PC-9 (cell line): ENCODE measurements at regions not wholly inside any gene's neighbourhood (a gene's known extent, or its start where the extent isn't known, plus 50 kb on each side); places are given as distances from the start of the nearest gene placed in this dataset.

ENCODE experiments used
- BruUV-seq: library from RNA; stranded (reverse); fragments of 400-500 nt; replicated peaks from 2 replicates; lab custom pipeline; 2021; lab: Mats Ljungman, UMichigan
- CTCF ChIA-PET: fragments of 300-600 bp; sonication (Branson Sonifier 250); formaldehyde crosslinking; loops from one replicate; lab custom pipeline; 2022; ENCODE audit warnings: antibody characterized with exemption; lab: Charles Lee
- POLR2A ChIA-PET: fragments of 300-600 bp; sonication (Branson Sonifier 250); formaldehyde crosslinking; loops from one replicate; lab custom pipeline; 2022; ENCODE audit warnings: antibody characterized with exemption; ENCODE audit not compliant: unreplicated experiment; lab: Charles Lee
- DNase-seq, 2 experiments: peaks; one replicate each; pipeline versions ENCODE4 v3.0.0 to v3.0.0-alpha.2; 2015 to 2022; ENCODE audit warnings: mixed read lengths in 1 of 2
- H2AFZ ChIP-seq: fragments of 200-600 bp; sonication (generic); 2 replicates; pipeline ENCODE4 v1.8.1; 2017; ENCODE audit warnings: antibody characterized with exemption
- H3F3A ChIP-seq: fragments of 200-600 bp; sonication (generic); 2 replicates; pipeline ENCODE4 v1.8.1; 2017; ENCODE audit warnings: antibody characterized with exemption, mild to moderate bottlenecking, low read depth; ENCODE audit not compliant: insufficient read depth
- H3K27ac ChIP-seq: fragments of 200-600 bp; sonication (generic); 2 replicates; pipeline ENCODE4 v1.6.1; 2016; ENCODE audit warnings: mixed run types
- H3K27me3 ChIP-seq: fragments of 200-600 bp; sonication (generic); 2 replicates; pipeline ENCODE4 v1.6.1; 2016; ENCODE audit warnings: low read depth, mixed run types; ENCODE audit not compliant: insufficient read depth
- H3K36me3 ChIP-seq: fragments of 200-600 bp; sonication (generic); 2 replicates; pipeline ENCODE4 v1.6.1; 2016; ENCODE audit warnings: low read depth, mixed run types
- H3K4me1 ChIP-seq: fragments of 200-600 bp; sonication (generic); replicated peaks from 2 replicates; pipeline ENCODE4 v1.6.1; 2016; ENCODE audit warnings: mixed run types; ENCODE audit not compliant: insufficient read depth
- H3K4me2 ChIP-seq: fragments of 200-600 bp; sonication (generic); 2 replicates; pipeline ENCODE4 v1.6.1; 2017; ENCODE audit warnings: mixed run types
- H3K4me3 ChIP-seq: fragments of 200-600 bp; sonication (generic); 2 replicates; pipeline ENCODE4 v1.6.1; 2016; ENCODE audit warnings: mixed run types
- H3K79me2 ChIP-seq: fragments of 200-600 bp; sonication (generic); 2 replicates; pipeline ENCODE4 v1.6.1; 2017; ENCODE audit warnings: low read depth, mixed run types
- H3K9me2 ChIP-seq: fragments of 200-600 bp; sonication (generic); 2 replicates; pipeline ENCODE4 v1.8.1; 2017; ENCODE audit warnings: mild to moderate bottlenecking; ENCODE audit not compliant: insufficient read depth
- H3K9me3 ChIP-seq: fragments of 200-600 bp; sonication (generic); 2 replicates; pipeline ENCODE4 v1.8.1; 2016; ENCODE audit warnings: low read depth; ENCODE audit not compliant: insufficient read depth
- H4K20me1 ChIP-seq: fragments of 200-600 bp; sonication (generic); 2 replicates; pipeline ENCODE4 v1.8.1; 2017; ENCODE audit not compliant: insufficient read depth
- CTCF ChIP-seq: fragments of 200-600 bp; sonication (generic); conservative IDR thresholded peaks from 2 replicates; pipeline ENCODE4 v1.6.1; 2017; ENCODE audit warnings: mixed run types, antibody characterized with exemption, mild to moderate bottlenecking, moderate library complexity
- EZH2 ChIP-seq: fragments of 200-600 bp; sonication (generic); IDR thresholded peaks from 2 replicates; pipeline ENCODE4 v1.8.0; 2017; ENCODE audit warnings: antibody characterized with exemption, low read depth
- intact Hi-C: fragments of 100-400 bp; cut with micrococcal nuclease; formaldehyde crosslinking; loops from one replicate; pipeline ENCODE4 v1.10.0; 2022; ENCODE audit not compliant: unreplicated experiment

GRCh38 chr1:58983162-58983561, 199.3 kb upstream of the JUN start:
- no peak for TF ChIP-seq CTCF
- TF ChIP-seq EZH2, result no peak
- no TSS peak for BruUV-seq
- CTCF ChIA-PET, result no interaction called here

GRCh38 chr1:58983633-58984245, 199.9 kb upstream of the JUN start:
- Histone ChIP-seq H3K4me1 (0 out of 2 replicates have a peak, but pooled peaks cover 8% of the 10 kb centered on the region), H3K79me2 (no peaks in the 10 kb centered on the region), H3K9me3 (no peaks in the 10 kb centered on the region; the same call in 1 of the 2 replicates), H3K4me2 (no peak overlapping the region), H3K27ac (no peak overlapping the region), H3K4me3 (no peak overlapping the region), H2AFZ (no peak overlapping the region), H3K36me3 (no peaks in the 10 kb centered on the region), H3F3A (no peaks in the 10 kb centered on the region), H3K9me2 (no peaks in the 10 kb centered on the region), H3K27me3 (no peaks in the 10 kb centered on the region), H4K20me1 (no peaks in the 10 kb centered on the region)
- CTCF ChIA-PET, result no interaction called here
- no peak for DNase-seq
- POLR2A ChIA-PET, result no interaction called here
- intact Hi-C loops, result no loop called here
- TF ChIP-seq EZH2, result no peak
- TF ChIP-seq CTCF, result no peak
- BruUV-seq, result no TSS peak

More at GRCh38 chr1:58983162-58983561, 199.3 kb upstream of the JUN start:
- Histone ChIP-seq H3K79me2 (no peaks in the 10 kb centered on the region), H3K4me2 (no peak overlapping the region), H3K27me3 (no peaks in the 10 kb centered on the region), H3K4me1 (0 out of 2 replicates have a peak, but pooled peaks cover 8% of the 10 kb centered on the region), H3K27ac (no peak overlapping the region), H3K36me3 (no peaks in the 10 kb centered on the region), H4K20me1 (no peaks in the 10 kb centered on the region), H3K9me2 (no peaks in the 10 kb centered on the region), H3F3A (no peaks in the 10 kb centered on the region), H3K4me3 (no peak overlapping the region), H3K9me3 (no peaks in the 10 kb centered on the region; the same call in 1 of the 2 replicates), H2AFZ (no peak overlapping the region)
- intact Hi-C loops, result no loop called here
- DNase-seq, result no peak
- POLR2A ChIA-PET, result no interaction called here

- CTCF ChIA-PET, result no interaction called here
These were observed 203.3 kb upstream of the JUN start for GRCh38 chr1:58986996-58987767.

More at GRCh38 chr1:58986996-58987767, 203.3 kb upstream of the JUN start:
- Histone ChIP-seq H3K4me2 (no peak overlapping the region), H3F3A (no peaks in the 10 kb centered on the region), H3K36me3 (no peaks in the 10 kb centered on the region), H3K9me2 (no peaks in the 10 kb centered on the region), H3K4me1 (0 out of 2 replicates have a peak, but pooled peaks cover 8% of the 10 kb centered on the region), H3K27ac (no peak overlapping the region), H3K27me3 (no peaks in the 10 kb centered on the region), H2AFZ (no peak overlapping the region), H3K9me3 (no peaks in the 10 kb centered on the region; the same call in 1 of the 2 replicates), H4K20me1 (no peaks in the 10 kb centered on the region), H3K4me3 (no peak overlapping the region), H3K79me2 (no peaks in the 10 kb centered on the region)
- TF ChIP-seq CTCF (no peak), EZH2 (no peak)
- no TSS peak for BruUV-seq
- intact Hi-C loops, result no loop called here
- POLR2A ChIA-PET, result no interaction called here
- no peak for DNase-seq
